ENCODE measurements at regions not wholly inside any gene's neighbourhood (a gene's known extent, or its start where the extent isn't known, plus 50 kb on each side); places are given as distances from the start of the nearest gene placed in this dataset.

DNA sequence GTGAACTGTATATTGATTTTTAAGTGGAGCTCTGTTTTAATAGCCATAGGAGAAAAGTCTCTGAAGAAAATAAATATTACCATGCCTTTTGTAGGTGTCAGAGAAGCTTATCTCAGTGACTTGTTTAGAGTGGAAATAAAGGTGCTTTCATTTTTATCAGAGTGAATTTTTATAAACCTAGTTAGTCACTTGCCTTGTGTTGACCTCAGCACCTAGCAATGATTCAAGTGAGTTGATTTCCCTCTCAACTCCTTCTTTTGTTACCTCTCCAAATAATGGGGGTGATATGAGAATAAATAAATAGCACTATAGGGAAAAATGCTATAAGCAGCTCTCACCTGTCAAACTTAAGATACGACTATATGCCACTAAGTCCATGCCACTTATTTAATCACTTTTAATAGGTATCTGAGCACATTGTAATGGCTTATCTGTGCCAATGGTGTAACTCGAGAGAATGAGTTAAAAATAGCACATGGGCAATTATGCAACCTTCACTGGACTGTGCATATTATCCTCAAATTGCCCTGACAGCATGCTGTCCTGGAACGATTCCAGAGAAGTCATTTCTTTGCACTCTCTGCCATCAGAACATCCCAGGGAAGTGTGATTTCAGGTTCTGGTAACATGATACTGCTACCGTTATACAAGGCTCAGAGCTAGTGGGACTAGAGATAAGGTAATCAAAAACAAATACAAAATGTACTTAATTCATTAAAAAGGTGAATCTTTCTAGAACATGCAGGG lies 290.8 kb downstream of the CCDC85A start:
- H3K9me3 Mint-ChIP-seq: peaks cover 0 to 27% (median 0%) of the 10 kb centered on the region in 9 donors
- no peaks in the 10 kb centered on the region for H3K36me3 Mint-ChIP-seq
- no peak for ATAC-seq
- no peak overlapping the region for H3K4me3 Mint-ChIP-seq
- H3K4me1 Mint-ChIP-seq: no peaks in the 10 kb centered on the region
- H3K27me3 Mint-ChIP-seq: no peaks in the 10 kb centered on the region
- H3K27ac Mint-ChIP-seq: no peak overlapping the region
- DNase-seq: no peak
- POLR2A ChIA-PET: interaction anchor here (0.5 kb wide), 1 partner anchor 11 kb away, joined by 3 read pairs; no protein-coding TSS in a partner anchor

GRCh38 chr2:56475191-56475590 lies 291.4 kb downstream of the CCDC85A start:
- H3K4me3 Mint-ChIP-seq: no peak overlapping the region
- no peak for DNase-seq
- no peaks in the 10 kb centered on the region for H3K4me1 Mint-ChIP-seq
- H3K9me3 Mint-ChIP-seq: peaks cover 0 to 27% (median 0%) of the 10 kb centered on the region in 9 donors
- no peak for ATAC-seq
- no peak overlapping the region for H3K27ac Mint-ChIP-seq
- H3K36me3 Mint-ChIP-seq: no peaks in the 10 kb centered on the region
- POLR2A ChIA-PET: interaction anchor here (0.5 kb wide), 1 partner anchor 12 kb away, joined by 3 read pairs; no protein-coding TSS in a partner anchor
- no peaks in the 10 kb centered on the region for H3K27me3 Mint-ChIP-seq

DNA sequence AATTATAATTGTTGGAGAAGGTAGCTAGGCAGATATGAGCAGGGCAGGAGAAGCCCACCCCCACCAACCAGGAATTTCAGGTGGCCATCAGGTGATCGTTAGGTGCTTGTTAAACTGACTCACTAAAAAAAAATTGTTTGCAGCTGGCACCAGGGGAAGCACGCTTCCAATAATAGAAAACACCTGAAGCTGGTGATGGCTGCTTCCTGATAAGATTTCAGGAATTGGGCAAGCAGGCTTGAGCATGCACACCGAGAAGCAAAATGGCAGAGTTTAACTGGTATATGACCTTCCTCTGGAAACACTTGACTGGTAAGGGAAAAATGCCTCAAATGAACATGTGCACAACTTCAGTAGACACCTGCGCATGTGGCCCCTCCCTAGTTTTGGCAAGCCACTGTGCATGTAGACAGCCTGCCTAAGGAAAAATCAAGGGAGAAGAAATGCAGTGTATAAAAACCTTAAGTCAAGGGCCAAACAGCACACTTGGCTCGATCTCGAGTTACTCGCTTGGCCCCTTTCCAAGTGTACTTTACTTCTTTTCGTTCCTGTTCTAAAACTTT lies 292.8 kb downstream of the CCDC85A start:
- Mint-ChIP-seq H3K9me3 (peaks cover 0 to 27% (median 2%) of the 10 kb centered on the region in 9 donors), H3K36me3 (no peaks in the 10 kb centered on the region), H3K27ac (no peak overlapping the region), H3K4me3 (no peak overlapping the region), H3K4me1 (no peaks in the 10 kb centered on the region), H3K27me3 (no peaks in the 10 kb centered on the region)
- no peak for ATAC-seq
- no peak for DNase-seq
- POLR2A ChIA-PET: no interaction called here

DNA sequence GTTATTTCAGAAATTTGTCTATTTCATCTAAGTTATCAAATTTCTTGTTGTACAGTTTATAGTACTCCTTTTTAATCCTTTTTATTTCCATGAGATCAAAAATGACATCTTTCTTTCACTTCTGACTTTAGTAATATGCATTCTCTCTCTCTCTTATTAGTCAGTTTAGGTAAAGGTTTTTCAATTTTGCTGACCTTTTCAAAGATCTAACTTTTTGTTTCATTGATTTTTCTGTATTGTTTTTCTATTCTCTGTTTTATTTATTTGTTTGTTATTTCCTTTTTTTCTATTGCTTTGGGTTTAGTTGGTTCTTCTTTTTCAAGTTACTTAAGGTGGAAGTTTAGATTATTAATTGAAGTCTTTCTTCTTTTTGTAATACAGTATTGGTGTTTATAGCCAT lies 294.2 kb downstream of the CCDC85A start:
- no peak overlapping the region for H3K4me3 Mint-ChIP-seq
- POLR2A ChIA-PET: no interaction called here
- no peaks in the 10 kb centered on the region for H3K4me1 Mint-ChIP-seq
- DNase-seq (no peak), ATAC-seq (no peak)
- H3K27me3 Mint-ChIP-seq: no peaks in the 10 kb centered on the region
- no peak overlapping the region for H3K27ac Mint-ChIP-seq
- H3K9me3 Mint-ChIP-seq: peaks cover 0 to 27% (median 3%) of the 10 kb centered on the region in 9 donors
- no peaks in the 10 kb centered on the region for H3K36me3 Mint-ChIP-seq

- no peak overlapping the region for H3K27ac Mint-ChIP-seq
- ATAC-seq: no peak
- no peak for DNase-seq
- H3K36me3 Mint-ChIP-seq: no peaks in the 10 kb centered on the region
- no peaks in the 10 kb centered on the region for H3K27me3 Mint-ChIP-seq
- H3K4me1 Mint-ChIP-seq: no peaks in the 10 kb centered on the region
- POLR2A ChIA-PET: no interaction called here
- no peak overlapping the region for H3K4me3 Mint-ChIP-seq
- H3K9me3 Mint-ChIP-seq: peaks cover 0 to 39% (median 10%) of the 10 kb centered on the region in 9 donors
Observed at GRCh38 chr2:56483081-56483480, 299.3 kb downstream of the CCDC85A start.

DNA sequence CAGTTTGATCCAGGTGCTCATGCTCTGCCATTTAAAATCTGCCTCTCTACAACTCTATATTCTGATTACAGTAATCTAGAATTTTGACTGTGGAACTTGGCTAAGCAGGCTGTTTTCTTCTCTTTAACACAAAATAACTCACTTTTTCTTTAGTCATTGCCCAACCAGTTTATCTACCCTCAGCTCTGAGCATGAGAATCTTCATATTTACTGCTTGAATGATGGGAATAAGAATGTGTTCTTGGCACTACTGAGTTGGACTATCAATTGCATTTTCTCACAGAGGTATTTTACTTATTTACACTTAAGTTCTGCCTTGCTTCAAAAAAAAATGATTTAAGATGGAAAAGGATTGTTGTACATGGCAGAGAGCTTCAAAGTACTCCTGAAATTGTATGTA lies 301.1 kb downstream of the CCDC85A start:
- POLR2A ChIA-PET: no interaction called here
- ATAC-seq (no peak), DNase-seq (no peak)
- Mint-ChIP-seq H3K4me3 (no peak overlapping the region), H3K27ac (no peak overlapping the region), H3K9me3 (peaks cover 0 to 35% (median 10%) of the 10 kb centered on the region in 9 donors), H3K4me1 (no peaks in the 10 kb centered on the region), H3K36me3 (no peaks in the 10 kb centered on the region), H3K27me3 (no peaks in the 10 kb centered on the region)

GRCh38 chr2:56500317-56500716 lies 316.5 kb downstream of the CCDC85A start:
- H3K27ac Mint-ChIP-seq: no peak overlapping the region
- H3K36me3 Mint-ChIP-seq: no peaks in the 10 kb centered on the region
- no peak for DNase-seq
- POLR2A ChIA-PET: no interaction called here
- H3K27me3 Mint-ChIP-seq: no peaks in the 10 kb centered on the region
- H3K9me3 Mint-ChIP-seq: peaks cover 2 to 26% (median 12%) of the 10 kb centered on the region in 9 donors
- ATAC-seq: no peak
- H3K4me1 Mint-ChIP-seq: no peaks in the 10 kb centered on the region
- H3K4me3 Mint-ChIP-seq: no peak overlapping the region

DNA sequence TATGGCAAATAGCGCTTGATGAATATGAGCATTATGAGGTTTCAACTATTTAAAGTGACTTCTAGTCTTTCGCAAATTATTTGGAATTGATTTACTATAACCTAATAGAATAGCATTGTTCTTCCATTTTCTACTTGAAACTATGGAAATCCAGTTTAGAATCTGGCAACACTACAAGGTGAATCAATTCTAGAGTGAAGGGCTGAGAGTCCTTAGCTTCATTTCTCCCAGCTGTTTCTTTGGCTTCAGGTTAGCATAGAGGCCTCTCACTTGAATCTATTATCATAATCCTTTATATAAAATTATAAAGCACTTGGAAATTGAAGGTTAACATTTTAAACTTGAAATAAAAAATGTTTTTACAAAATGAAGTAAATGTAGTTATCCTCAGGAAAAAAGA lies 318.8 kb downstream of the CCDC85A start:
- no peak overlapping the region for H3K4me3 Mint-ChIP-seq
- no peak overlapping the region for H3K27ac Mint-ChIP-seq
- H3K4me1 Mint-ChIP-seq: no peaks in the 10 kb centered on the region
- POLR2A ChIA-PET: no interaction called here
- no peaks in the 10 kb centered on the region for H3K36me3 Mint-ChIP-seq
- DNase-seq (no peak), ATAC-seq (no peak)
- H3K27me3 Mint-ChIP-seq: no peaks in the 10 kb centered on the region
- peaks cover 2 to 31% (median 9%) of the 10 kb centered on the region in 9 donors for H3K9me3 Mint-ChIP-seq

DNA sequence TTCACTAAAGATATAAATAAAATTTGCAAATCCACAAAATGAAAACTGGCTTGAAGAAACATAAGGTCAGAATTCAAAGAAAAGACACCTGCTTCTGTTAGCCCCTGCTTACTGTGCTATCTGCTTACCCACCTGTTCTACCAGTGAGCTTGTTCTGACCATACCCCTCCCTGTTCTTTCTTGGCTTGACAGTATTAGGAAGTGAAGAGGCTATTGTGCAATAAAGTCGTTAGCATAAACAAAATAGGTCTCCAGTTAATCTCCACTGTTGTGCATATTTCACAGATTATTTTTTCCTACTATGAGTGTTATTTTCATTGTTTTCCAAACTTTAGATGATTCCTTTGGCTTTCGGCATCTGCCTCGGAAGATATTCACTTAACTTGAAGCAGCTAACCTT lies 322.1 kb downstream of the CCDC85A start:
- no peak for ATAC-seq
- Mint-ChIP-seq H3K9me3 (peaks cover 0 to 20% (median 4%) of the 10 kb centered on the region in 9 donors), H3K36me3 (no peaks in the 10 kb centered on the region), H3K4me1 (no peaks in the 10 kb centered on the region), H3K27me3 (no peaks in the 10 kb centered on the region), H3K27ac (no peak overlapping the region), H3K4me3 (no peak overlapping the region)
- POLR2A ChIA-PET: no interaction called here
- no peak for DNase-seq

DNA sequence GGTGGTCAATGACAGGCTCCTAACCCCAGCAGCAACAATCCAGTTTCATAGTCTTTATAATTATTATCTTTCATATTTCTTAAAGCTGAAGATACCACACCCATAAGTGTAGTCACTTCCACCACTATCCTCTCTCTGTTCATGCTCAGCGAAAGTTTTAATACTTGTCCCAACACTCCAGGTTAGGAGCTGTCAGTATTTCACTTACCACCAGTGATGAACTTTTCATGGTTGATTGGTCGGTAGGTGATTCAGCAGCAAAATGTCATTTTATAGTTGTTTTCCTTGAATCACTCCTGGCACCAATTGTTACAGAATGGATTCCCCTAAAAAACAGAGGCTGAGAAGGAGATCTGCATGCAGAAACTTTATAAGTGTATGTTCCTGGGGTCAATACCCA lies 324.9 kb downstream of the CCDC85A start:
- peaks cover 0 to 20% (median 6%) of the 10 kb centered on the region in 9 donors for H3K9me3 Mint-ChIP-seq
- ATAC-seq: no peak
- no peaks in the 10 kb centered on the region for H3K27me3 Mint-ChIP-seq
- H3K36me3 Mint-ChIP-seq: no peaks in the 10 kb centered on the region
- no peak for DNase-seq
- no peak overlapping the region for H3K4me3 Mint-ChIP-seq
- POLR2A ChIA-PET: no interaction called here
- H3K27ac Mint-ChIP-seq: no peak overlapping the region
- no peaks in the 10 kb centered on the region for H3K4me1 Mint-ChIP-seq

GRCh38 chr2:56510610-56511009 lies 326.8 kb downstream of the CCDC85A start:
- H3K9me3 Mint-ChIP-seq: peaks cover 0 to 20% (median 5%) of the 10 kb centered on the region in 9 donors
- no peak overlapping the region for H3K4me3 Mint-ChIP-seq
- no peak overlapping the region for H3K27ac Mint-ChIP-seq
- ATAC-seq (no peak), DNase-seq (no peak)
- no peaks in the 10 kb centered on the region for H3K4me1 Mint-ChIP-seq
- H3K36me3 Mint-ChIP-seq: no peaks in the 10 kb centered on the region
- no peaks in the 10 kb centered on the region for H3K27me3 Mint-ChIP-seq
- POLR2A ChIA-PET: no interaction called here

GRCh38 chr2:56515399-56515798 lies 331.6 kb downstream of the CCDC85A start:
- ATAC-seq: no peak
- DNase-seq: no peak
- Mint-ChIP-seq H3K27me3 (no peaks in the 10 kb centered on the region), H3K9me3 (peaks cover 0 to 14% (median 4%) of the 10 kb centered on the region in 9 donors), H3K4me1 (no peaks in the 10 kb centered on the region), H3K4me3 (no peak overlapping the region), H3K27ac (no peak overlapping the region), H3K36me3 (no peaks in the 10 kb centered on the region)
- POLR2A ChIA-PET: no interaction called here

DNA sequence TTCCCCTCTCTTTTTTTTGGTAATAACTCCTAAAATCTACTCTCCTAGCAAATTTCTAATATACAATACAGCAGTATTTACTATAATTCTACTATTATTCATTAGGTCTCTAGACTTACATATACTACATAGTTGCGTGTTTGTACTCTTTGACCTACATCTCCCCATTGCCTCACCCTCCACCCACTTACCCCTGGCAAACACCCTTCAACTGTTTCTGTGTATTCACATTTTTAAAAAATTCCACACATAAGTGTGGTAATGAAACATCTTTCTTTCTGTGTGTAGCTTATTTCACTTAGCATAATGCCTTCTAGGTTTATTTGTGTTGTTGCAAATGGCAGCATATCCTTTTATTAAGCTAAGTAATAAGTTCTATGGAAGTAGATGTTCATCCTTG lies 336.0 kb downstream of the CCDC85A start:
- H3K4me3 Mint-ChIP-seq: no peak overlapping the region
- POLR2A ChIA-PET: no interaction called here
- H3K4me1 Mint-ChIP-seq: no peaks in the 10 kb centered on the region
- ATAC-seq (no peak), DNase-seq (no peak)
- H3K9me3 Mint-ChIP-seq: peaks cover 0 to 10% (median 5%) of the 10 kb centered on the region in 9 donors
- no peak overlapping the region for H3K27ac Mint-ChIP-seq
- H3K36me3 Mint-ChIP-seq: no peaks in the 10 kb centered on the region
- no peaks in the 10 kb centered on the region for H3K27me3 Mint-ChIP-seq

- POLR2A ChIA-PET: no interaction called here
- Mint-ChIP-seq H3K4me1 (no peaks in the 10 kb centered on the region), H3K36me3 (no peaks in the 10 kb centered on the region), H3K27ac (no peak overlapping the region), H3K27me3 (no peaks in the 10 kb centered on the region), H3K9me3 (peaks cover 3 to 26% (median 8%) of the 10 kb centered on the region in 9 donors), H3K4me3 (no peak overlapping the region)
- ATAC-seq (no peak), DNase-seq (no peak)
Observed at GRCh38 chr2:56522605-56523089, 338.9 kb downstream of the CCDC85A start.
